IMR-90 (cell line): ENCODE measurements at regions not wholly inside any gene's neighbourhood (a gene's known extent, or its start where the extent isn't known, plus 50 kb on each side); places are given as distances from the start of the nearest gene placed in this dataset.

Experiments
- ATAC-seq: fragments of 200-7000 bp; cut with Tn5 transposase; 2 replicates; pipeline ENCODE4 v1.9.1; 2020; ENCODE audit warnings: low read depth, mild to moderate bottlenecking, moderate library complexity
- BruUV-seq: library from RNA; stranded (reverse); fragments of 400-500 nt; replicated peaks from 2 replicates; lab custom pipeline; 2021; lab: Mats Ljungman, UMichigan
- CTCF ChIA-PET: fragments of 300-600 bp; formaldehyde crosslinking; extraction: SDS; loops from one replicate; lab custom pipeline; 2021; ENCODE audit warnings: antibody characterized with exemption; lab: Yijun Ruan, JAX
- POLR2A ChIA-PET: fragments of 300-600 bp; sonication (Branson Sonifier 250); formaldehyde crosslinking; loops from one replicate; lab custom pipeline; 2022; ENCODE audit warnings: antibody characterized with exemption; ENCODE audit not compliant: unreplicated experiment; lab: Charles Lee
- DNase-seq: peaks from one replicate; pipeline ENCODE4 v3.0.0; 2013
- H2AFZ ChIP-seq: replicated peaks from 2 replicates; pipeline ENCODE3; 2013; ENCODE audit warnings: low read length, mild to moderate bottlenecking; ENCODE audit not compliant: poor library complexity
- H2AK5ac ChIP-seq: 2 replicates; pipeline ENCODE4 v1.6.1; 2013; ENCODE audit warnings: low read depth, low read length, inconsistent platforms
- H2AK9ac ChIP-seq: replicated peaks from 2 replicates; pipeline ENCODE3; 2013; ENCODE audit warnings: mild to moderate bottlenecking, low read depth, low read length, moderate library complexity; ENCODE audit not compliant: poor library complexity
- H2BK120ac ChIP-seq: 2 replicates; pipeline ENCODE4 v1.6.1; 2013; ENCODE audit warnings: low read depth, low read length, inconsistent platforms
- H2BK15ac ChIP-seq: 3 replicates; pipeline ENCODE4 v1.6.1; 2013; ENCODE audit warnings: low read depth, low read length, inconsistent platforms
- H2BK20ac ChIP-seq: 2 replicates; pipeline ENCODE4 v1.6.1; 2013; ENCODE audit warnings: low read depth, mild to moderate bottlenecking, inconsistent platforms, low read length, moderate library complexity
- H2BK5ac ChIP-seq: 2 replicates; pipeline ENCODE4 v1.6.1; 2013; ENCODE audit warnings: mild to moderate bottlenecking, low read depth, low read length, inconsistent platforms; ENCODE audit not compliant: poor library complexity, severe bottlenecking
- H3K14ac ChIP-seq: replicated peaks from 2 replicates; pipeline ENCODE4 v1.6.1; 2013; ENCODE audit warnings: low read depth, low read length, inconsistent platforms
- H3K18ac ChIP-seq: 2 replicates; pipeline ENCODE4 v1.6.1; 2013; ENCODE audit warnings: low read depth, low read length, control low read depth
- H3K23ac ChIP-seq: 2 replicates; pipeline ENCODE4 v1.6.1; 2013; ENCODE audit warnings: low read depth, low read length, inconsistent platforms
- H3K27ac ChIP-seq: 2 replicates; pipeline ENCODE4 v1.5.1; 2013; ENCODE audit warnings: mild to moderate bottlenecking, control low read depth, low read length; ENCODE audit not compliant: insufficient read depth
- H3K27me3 ChIP-seq: 2 replicates; pipeline ENCODE4 v1.6.1; 2013; ENCODE audit warnings: low read length; ENCODE audit not compliant: control insufficient read depth, insufficient read depth
- H3K36me3 ChIP-seq: 2 replicates; pipeline ENCODE4 v1.6.1; 2013; ENCODE audit warnings: low read length, mixed read lengths; ENCODE audit not compliant: control insufficient read depth, insufficient read depth
- H3K4ac ChIP-seq: 2 replicates; pipeline ENCODE4 v1.6.1; 2013; ENCODE audit warnings: low read depth, low read length, inconsistent platforms
- H3K4me1 ChIP-seq: 2 replicates; pipeline ENCODE4 v1.6.1; 2013; ENCODE audit warnings: low read length, mixed read lengths; ENCODE audit not compliant: control insufficient read depth, insufficient read depth
- H3K4me2 ChIP-seq: 2 replicates; pipeline ENCODE4 v1.6.1; 2013; ENCODE audit warnings: low read depth, mild to moderate bottlenecking, control low read depth, low read length, moderate library complexity
- H3K4me3 ChIP-seq: 2 replicates; pipeline ENCODE4 v1.5.1; 2013; ENCODE audit warnings: low read depth, mild to moderate bottlenecking, control low read depth, low read length, moderate library complexity; ENCODE audit not compliant: insufficient read depth
- H3K56ac ChIP-seq: 2 replicates; pipeline ENCODE4 v1.6.1; 2013; ENCODE audit warnings: low read length, inconsistent platforms; ENCODE audit not compliant: insufficient read depth; ENCODE audit errors: extremely low read depth
- H3K79me1 ChIP-seq, 2 experiments: 2 replicates each; pipeline ENCODE4 v1.6.1; 2013; ENCODE audit warnings: low read length in 2 of 2, inconsistent platforms in 1 of 2, low read depth in 1 of 2
- H3K9ac ChIP-seq: 2 replicates; pipeline ENCODE4 v1.6.1; 2013; ENCODE audit warnings: low read depth, low read length, control low read depth
- H3K9me1 ChIP-seq: 2 replicates; pipeline ENCODE4 v1.6.1; 2013; ENCODE audit warnings: low read length, inconsistent platforms; ENCODE audit not compliant: insufficient read depth
- H3K9me3 ChIP-seq: 2 replicates; pipeline ENCODE4 v1.6.1; 2013; ENCODE audit warnings: low read length; ENCODE audit not compliant: control insufficient read depth, insufficient read depth
- H4K20me1 ChIP-seq: 2 replicates; pipeline ENCODE4 v1.6.1; 2013; ENCODE audit warnings: low read length, inconsistent platforms; ENCODE audit not compliant: insufficient read depth
- H4K5ac ChIP-seq: 2 replicates; pipeline ENCODE4 v1.6.1; 2013; ENCODE audit warnings: mild to moderate bottlenecking, low read depth, low read length, control low read depth
- H4K8ac ChIP-seq, 2 experiments: 2 replicates each; pipeline ENCODE4 v1.6.1; 2013; ENCODE audit warnings: low read depth in 2 of 2, low read length in 2 of 2, control low read depth in 1 of 2, inconsistent platforms in 1 of 2
- H4K91ac ChIP-seq: 2 replicates; pipeline ENCODE4 v1.6.1; 2013; ENCODE audit warnings: low read depth, low read length, inconsistent platforms; ENCODE audit not compliant: insufficient read depth
- BHLHE40 ChIP-seq: fragments of 150-350 bp; IDR thresholded peaks from 2 replicates; pipeline ENCODE4 v1.6.1; 2016; ENCODE audit warnings: mild to moderate bottlenecking, low read depth, low read length
- CEBPB ChIP-seq: IDR thresholded peaks from 2 replicates; pipeline ENCODE4 v1.6.1; 2012; ENCODE audit warnings: low read depth, low read length, improper control_type of control experiment
- CHD1 ChIP-seq: IDR thresholded peaks from 2 replicates; pipeline ENCODE4 v1.6.1; 2012; ENCODE audit warnings: low read depth, low read length, improper control_type of control experiment
- ELK1 ChIP-seq: fragments of 150-350 bp; IDR thresholded peaks from 2 replicates; pipeline ENCODE4 v1.6.1; 2016; ENCODE audit warnings: low read depth, mild to moderate bottlenecking, low read length, moderate library complexity, borderline replicate concordance
- FOS ChIP-seq: fragments of 150-350 bp; IDR thresholded peaks from 2 replicates; pipeline ENCODE4 v1.6.1; 2016; ENCODE audit warnings: low read depth, low read length
- MAFK ChIP-seq: IDR thresholded peaks from 2 replicates; pipeline ENCODE4 v1.6.1; 2012; ENCODE audit warnings: low read depth, low read length, improper control_type of control experiment
- MAZ ChIP-seq: IDR thresholded peaks from 2 replicates; pipeline ENCODE4 v1.6.1; 2012; ENCODE audit warnings: low read depth, mild to moderate bottlenecking, low read length, improper control_type of control experiment, moderate library complexity, borderline replicate concordance
- MXI1 ChIP-seq: IDR thresholded peaks from 2 replicates; pipeline ENCODE4 v1.6.1; 2012; ENCODE audit warnings: low read depth, mild to moderate bottlenecking, low read length, moderate library complexity, borderline replicate concordance
- NFE2L2 ChIP-seq: fragments of 150-350 bp; IDR thresholded peaks from 2 replicates; pipeline ENCODE4 v1.6.1; 2016; ENCODE audit warnings: low read depth, mild to moderate bottlenecking, low read length
- POLR2A ChIP-seq: IDR thresholded peaks from 2 replicates; pipeline ENCODE4 v1.6.1; 2012; ENCODE audit warnings: mild to moderate bottlenecking, low read depth, low read length
- RAD21 ChIP-seq: IDR thresholded peaks from 2 replicates; pipeline ENCODE4 v1.6.1; 2012; ENCODE audit warnings: low read length, improper control_type of control experiment
- RCOR1 ChIP-seq: IDR thresholded peaks from 2 replicates; pipeline ENCODE4 v1.6.1; 2012; ENCODE audit warnings: mild to moderate bottlenecking, low read length, improper control_type of control experiment; ENCODE audit not compliant: insufficient replicate concordance
- RFX5 ChIP-seq: IDR thresholded peaks from 2 replicates; pipeline ENCODE4 v1.8.0; 2012; ENCODE audit warnings: low read depth, mild to moderate bottlenecking, low read length, moderate library complexity
- SMC3 ChIP-seq: fragments of 150-350 bp; IDR thresholded peaks from 2 replicates; pipeline ENCODE4 v1.6.1; 2016; ENCODE audit warnings: low read depth, mild to moderate bottlenecking, antibody characterized with exemption, low read length, moderate library complexity
- WGBS, 2 experiments: methylation state at CpG; one replicate each; pipeline versions ENCODE4 v1.1.5 to v1.1.7; 2013; ENCODE audit warnings: missing lambda C conversion rate in 2 of 2; ENCODE audit not compliant: insufficient read length in 1 of 2; ENCODE audit errors: extremely low coverage in 2 of 2; 5-methylcytosine and 5-hydroxymethylcytosine counted together
- dilution Hi-C: fragments of 300-500 bp; cut with HindIII; formaldehyde crosslinking; loops from one replicate; pipeline ENCODE4 v1.14.3; 2018; ENCODE audit warnings: low sequenced_read_pairs; ENCODE audit not compliant: unreplicated experiment
- in situ Hi-C: fragments of 300-500 bp; cut with MboI; formaldehyde crosslinking; loops from 3 replicates; pipeline ENCODE4 v1.14.3; 2019; ENCODE audit warnings: low sequenced_read_pairs, inconsistent platforms, mixed read lengths
- intact Hi-C: fragments of 100-400 bp; cut with micrococcal nuclease; formaldehyde crosslinking; loops from 2 replicates; pipeline ENCODE4 v1.10.0; 2022

DNA sequence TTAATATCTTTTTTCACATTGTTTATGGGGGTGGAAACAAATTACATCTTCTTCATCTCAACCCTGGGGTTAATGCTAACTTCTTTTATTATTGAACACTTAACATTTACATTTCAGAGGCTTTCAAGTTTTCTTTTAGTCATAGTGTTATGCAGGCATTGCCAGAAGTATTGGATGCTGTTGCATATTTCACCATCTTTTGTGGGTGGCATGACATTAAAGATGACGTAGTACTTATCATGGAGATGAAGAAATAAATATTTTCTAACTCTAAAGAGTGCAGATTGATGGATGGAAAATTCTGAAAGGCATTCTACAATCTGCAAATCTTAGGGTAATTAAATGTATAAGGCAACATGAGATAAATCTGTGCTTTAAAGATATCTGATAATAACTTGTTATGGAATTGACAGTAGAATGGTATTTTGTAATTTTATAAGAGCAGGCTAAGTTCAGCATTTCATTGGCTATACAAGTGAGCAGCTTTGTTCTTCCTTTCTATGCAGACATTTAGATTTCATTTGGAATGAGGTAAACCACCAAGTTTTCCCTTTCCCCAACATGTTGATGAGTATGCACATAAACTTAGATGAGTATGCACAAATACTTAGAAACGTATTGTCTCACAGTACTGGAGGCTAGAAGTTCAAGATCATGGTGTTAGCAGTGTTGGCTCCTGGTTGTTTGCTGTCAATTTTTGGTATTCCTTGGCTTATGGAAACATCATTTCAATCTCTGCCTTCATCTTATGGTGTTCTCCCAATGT lies 924.4 kb downstream of the METTL15 start:
- no peak overlapping the region for H3K27ac ChIP-seq
- H4K91ac ChIP-seq: no peak overlapping the region
- CTCF ChIA-PET: no interaction called here
- TF ChIP-seq RCOR1 (no peak), MXI1 (no peak), CEBPB (no peak), RAD21 (no peak), NFE2L2 (no peak), RFX5 (no peak), MAFK (no peak), CHD1 (no peak), BHLHE40 (no peak), FOS (no peak), ELK1 (no peak), MAZ (no peak), POLR2A (no peak), SMC3 (no peak)
- H3K56ac ChIP-seq: no peak overlapping the region
- H3K18ac ChIP-seq: peak overlapping the region; percentile 44; the same call in 1 of the 2 replicates
- no peaks in the 10 kb centered on the region for H3K9me1 ChIP-seq
- no peak overlapping the region for H3K23ac ChIP-seq
- H3K27me3 ChIP-seq: no peaks in the 10 kb centered on the region
- no peak overlapping the region for H3K9ac ChIP-seq
- H2BK15ac ChIP-seq: 0 out of 3 replicates have a peak overlapping the region, but pooled peaks have one; percentile 52
- H3K14ac ChIP-seq: no peak overlapping the region
- peak overlapping the region; percentile 10; the same call in 1 of the 2 replicates for H2BK120ac ChIP-seq
- intact Hi-C loops: no loop called here
- H3K36me3 ChIP-seq: no peaks in the 10 kb centered on the region
- no TSS peak for BruUV-seq
- POLR2A ChIA-PET: no interaction called here
- no peak overlapping the region for H2AFZ ChIP-seq
- no peak overlapping the region for H2BK5ac ChIP-seq
- no peaks in the 10 kb centered on the region; a peak in 1 of 4 replicates for H3K79me1 ChIP-seq
- DNase-seq: no peak
- no peak overlapping the region for H4K8ac ChIP-seq
- no peak overlapping the region for H3K4ac ChIP-seq
- in situ Hi-C loops: no loop called here
- no peak overlapping the region for H2BK20ac ChIP-seq
- H3K9me3 ChIP-seq: peaks cover 6% of the 10 kb centered on the region; the same call in 1 of the 2 replicates
- WGBS, 2 experiments: no CpG with 5 or more reads among the region's 2 CpGs
- no peak overlapping the region for H3K4me3 ChIP-seq
- H4K5ac ChIP-seq: peak overlapping the region; percentile 56; the same call in 1 of the 2 replicates
- H4K20me1 ChIP-seq: no peaks in the 10 kb centered on the region
- H2AK9ac ChIP-seq: no peak overlapping the region
- ATAC-seq: no peak
- H2AK5ac ChIP-seq: no peak overlapping the region
- H3K4me1 ChIP-seq: no peaks in the 10 kb centered on the region
- H3K4me2 ChIP-seq: no peak overlapping the region
- dilution Hi-C loops: no loop called here
